ENCODE measurements at regions not wholly inside any gene's neighbourhood (a gene's known extent, or its start where the extent isn't known, plus 50 kb on each side); places are given as distances from the start of the nearest gene placed in this dataset.
A peak's percentile ranks its signal among the peaks of the same experiment; 100 is the strongest.

DNA sequence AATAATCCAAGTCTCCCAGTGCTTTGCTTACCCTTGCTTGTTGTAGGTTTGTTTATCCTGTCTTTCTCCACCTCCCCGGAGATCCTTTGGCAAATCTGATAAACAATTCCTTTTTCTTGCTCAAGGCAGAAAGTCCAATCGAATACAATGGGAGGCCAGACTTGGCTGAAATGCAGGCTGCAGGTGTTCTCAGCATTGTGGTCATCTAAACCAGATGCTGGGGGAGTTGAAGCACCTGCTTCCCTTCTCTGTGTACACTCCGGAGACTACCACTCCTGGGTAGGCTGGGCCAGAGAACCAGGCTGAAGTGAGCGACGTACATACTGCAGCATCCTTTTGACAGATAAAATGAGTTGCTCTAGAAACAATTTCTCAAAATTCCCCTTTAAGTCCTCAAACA lies 82.6 kb upstream of the PREP start:
- H3K9me3 Mint-ChIP-seq (ENCODE audit: low read depth): no peaks in the 10 kb centered on the region
- TF ChIP-seq CTCF (IDR thresholded peaks at IDR 0.05): no peak
- H3K36me3 Mint-ChIP-seq (ENCODE audit: low read depth): no peaks in the 10 kb centered on the region
- H3K4me3 Mint-ChIP-seq (ENCODE audit: unreplicated experiment): no peak overlapping the region
- H3K27ac Mint-ChIP-seq (ENCODE audit: unreplicated experiment): no peak overlapping the region
- peaks cover 40% of the 10 kb centered on the region for H3K4me1 Mint-ChIP-seq (ENCODE audit: low read depth)
- DNase-seq (ENCODE audit: low spot score): no peak
- H3K27me3 Mint-ChIP-seq (ENCODE audit: low read depth): peaks cover 2% of the 10 kb centered on the region

GRCh38 chr6:105484238-105485161 lies 81.6 kb upstream of the PREP start:
- peaks cover 2% of the 10 kb centered on the region for H3K27me3 Mint-ChIP-seq (ENCODE audit: low read depth)

DNA sequence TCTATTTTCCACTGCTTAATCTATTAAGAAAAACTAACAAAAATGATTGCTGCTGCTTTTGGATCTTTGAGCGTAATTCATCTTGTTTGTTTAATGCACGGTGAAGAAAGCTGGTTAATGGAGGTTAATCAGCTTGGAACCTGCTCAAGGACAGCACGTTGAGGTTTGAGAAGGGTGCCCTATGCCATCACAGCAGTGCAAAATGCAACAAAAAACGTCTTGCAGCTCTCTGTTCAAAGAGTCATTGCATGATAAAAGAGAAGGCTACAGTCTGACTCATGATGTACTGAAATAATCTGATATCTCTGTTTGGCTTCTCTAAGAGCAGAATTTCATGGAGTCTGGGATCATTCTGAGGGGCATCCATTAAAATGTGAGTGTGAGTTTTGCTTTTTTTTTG lies 80.6 kb upstream of the PREP start:
- Mint-ChIP-seq H3K36me3 (ENCODE audit: low read depth) (no peaks in the 10 kb centered on the region), H3K27ac (ENCODE audit: unreplicated experiment) (no peak overlapping the region), H3K4me1 (ENCODE audit: low read depth) (peaks cover 32% of the 10 kb centered on the region), H3K4me3 (ENCODE audit: unreplicated experiment) (no peak overlapping the region), H3K27me3 (ENCODE audit: low read depth) (peaks cover 2% of the 10 kb centered on the region), H3K9me3 (ENCODE audit: low read depth) (no peaks in the 10 kb centered on the region)
- DNase-seq (ENCODE audit: low spot score): no peak
- TF ChIP-seq CTCF (IDR thresholded peaks at IDR 0.05): no peak

More at GRCh38 chr6:105484238-105485161, 81.6 kb upstream of the PREP start:
- Mint-ChIP-seq H3K36me3 (ENCODE audit: low read depth) (no peaks in the 10 kb centered on the region), H3K4me3 (ENCODE audit: unreplicated experiment) (no peak overlapping the region), H3K4me1 (ENCODE audit: low read depth) (peaks cover 40% of the 10 kb centered on the region), H3K9me3 (ENCODE audit: low read depth) (no peaks in the 10 kb centered on the region), H3K27ac (ENCODE audit: unreplicated experiment) (no peak overlapping the region)
- TF ChIP-seq CTCF (IDR thresholded peaks at IDR 0.05): peak; percentile 94
- no peak for DNase-seq (ENCODE audit: low spot score)

GRCh38 chr6:105482921-105483320 lies 80.0 kb upstream of the PREP start:
- Mint-ChIP-seq H3K36me3 (ENCODE audit: low read depth) (no peaks in the 10 kb centered on the region), H3K4me3 (ENCODE audit: unreplicated experiment) (no peak overlapping the region), H3K27ac (ENCODE audit: unreplicated experiment) (no peak overlapping the region), H3K4me1 (ENCODE audit: low read depth) (peaks cover 32% of the 10 kb centered on the region), H3K9me3 (ENCODE audit: low read depth) (no peaks in the 10 kb centered on the region), H3K27me3 (ENCODE audit: low read depth) (peaks cover 2% of the 10 kb centered on the region)
- no peak for DNase-seq (ENCODE audit: low spot score)
- no peak for TF ChIP-seq CTCF (IDR thresholded peaks at IDR 0.05)

DNA sequence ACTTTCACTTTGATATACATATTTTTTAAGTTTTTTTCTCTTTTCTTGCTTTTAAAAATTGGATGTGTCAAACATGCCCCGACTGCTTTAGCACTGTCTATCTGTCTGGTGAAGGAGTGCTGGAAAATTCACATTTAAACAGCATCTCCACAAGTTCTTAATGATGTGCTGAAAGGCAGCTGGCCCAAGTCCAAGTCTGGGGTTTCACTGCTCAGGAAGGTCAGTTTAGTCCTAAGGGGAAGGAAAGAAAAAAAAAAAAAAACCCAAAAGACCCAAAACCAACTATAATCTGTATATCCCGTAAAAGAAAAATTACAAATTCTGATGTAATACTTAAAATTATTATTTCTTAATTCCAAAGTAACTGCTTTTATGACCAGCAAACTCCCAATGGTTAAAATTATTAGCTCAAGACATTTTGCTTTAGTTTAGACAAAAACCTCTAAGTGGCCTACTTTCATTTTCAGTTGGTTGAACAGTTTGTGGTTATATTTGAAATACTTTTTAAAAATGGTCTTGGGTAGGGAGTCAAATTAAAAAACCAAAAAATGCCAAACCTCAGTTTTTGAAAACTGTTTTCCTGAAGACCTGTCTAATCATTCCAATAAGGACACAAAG lies 79.5 kb upstream of the PREP start:
- H3K4me3 Mint-ChIP-seq (ENCODE audit: unreplicated experiment): peak overlapping the region; percentile 14
- H3K27me3 Mint-ChIP-seq (ENCODE audit: low read depth): peaks cover 2% of the 10 kb centered on the region
- H3K9me3 Mint-ChIP-seq (ENCODE audit: low read depth): peaks cover under 1% of the 10 kb centered on the region
- no peaks in the 10 kb centered on the region for H3K36me3 Mint-ChIP-seq (ENCODE audit: low read depth)
- TF ChIP-seq CTCF (IDR thresholded peaks at IDR 0.05): no peak
- H3K27ac Mint-ChIP-seq (ENCODE audit: unreplicated experiment): no peak overlapping the region
- no peak for DNase-seq (ENCODE audit: low spot score)
- H3K4me1 Mint-ChIP-seq (ENCODE audit: low read depth): peaks cover 32% of the 10 kb centered on the region
